Hepatocyte (in vitro differentiated cells): ENCODE measurements at regions not wholly inside any gene's neighbourhood (a gene's known extent, or its start where the extent isn't known, plus 50 kb on each side); places are given as distances from the start of the nearest gene placed in this dataset.

Source experiments
- DNase-seq: peaks from one replicate; pipeline ENCODE4 v3.0.0-alpha.2; 2016; ENCODE audit warnings: low spot score
- H2AFZ ChIP-seq: fragments of 200-600 bp; sonication (generic); 2 replicates; pipeline ENCODE4 v1.6.0; 2016; ENCODE audit warnings: antibody characterized with exemption, mild to moderate bottlenecking
- H3K27ac ChIP-seq: fragments of 200-600 bp; sonication (generic); 2 replicates; pipeline ENCODE4 v1.5.1; 2016; ENCODE audit warnings: mild to moderate bottlenecking
- H3K27me3 ChIP-seq: fragments of 200-600 bp; sonication (generic); 2 replicates; pipeline ENCODE4 v1.6.1; 2016
- H3K36me3 ChIP-seq: fragments of 200-600 bp; sonication (generic); replicated peaks from 2 replicates; pipeline ENCODE4 v1.5.1; 2016; ENCODE audit warnings: low read depth; ENCODE audit not compliant: insufficient read depth
- H3K4me1 ChIP-seq: fragments of 200-600 bp; sonication (generic); 2 replicates; pipeline ENCODE4 v1.5.1; 2016; ENCODE audit warnings: mild to moderate bottlenecking, moderate library complexity; ENCODE audit not compliant: insufficient read depth
- H3K4me2 ChIP-seq: fragments of 200-600 bp; sonication (generic); 2 replicates; pipeline ENCODE4 v1.6.0; 2016
- H3K4me3 ChIP-seq: fragments of 200-600 bp; sonication (generic); 2 replicates; pipeline ENCODE4 v1.5.1; 2016; ENCODE audit warnings: mild to moderate bottlenecking
- H3K79me2 ChIP-seq: fragments of 200-600 bp; sonication (generic); 2 replicates; pipeline ENCODE4 v1.6.0; 2017; ENCODE audit warnings: mild to moderate bottlenecking
- H3K9me2 ChIP-seq: fragments of 200-600 bp; sonication (generic); replicated peaks from 2 replicates; pipeline ENCODE4 v1.6.0; 2017; ENCODE audit warnings: mild to moderate bottlenecking; ENCODE audit not compliant: insufficient read depth
- H3K9me3 ChIP-seq: fragments of 200-600 bp; sonication (generic); 2 replicates; pipeline ENCODE4 v1.5.1; 2016; ENCODE audit warnings: low read depth, mild to moderate bottlenecking
- H4K20me1 ChIP-seq: fragments of 200-600 bp; sonication (generic); 2 replicates; pipeline ENCODE4 v1.6.0; 2016; ENCODE audit warnings: mild to moderate bottlenecking; ENCODE audit not compliant: insufficient read depth, poor library complexity, severe bottlenecking
- CTCF ChIP-seq: fragments of 200-600 bp; sonication (generic); IDR thresholded peaks from 2 replicates; pipeline ENCODE4 v1.5.1; 2016; ENCODE audit warnings: antibody characterized with exemption, mild to moderate bottlenecking; ENCODE audit not compliant: poor library complexity
- EZH2 ChIP-seq: fragments of 200-600 bp; sonication (generic); IDR thresholded peaks from 2 replicates; pipeline ENCODE4 v1.6.1; 2016; ENCODE audit warnings: antibody characterized with exemption, mild to moderate bottlenecking, borderline replicate concordance
- EZH2phosphoT487 ChIP-seq: fragments of 200-600 bp; sonication (generic); IDR thresholded peaks from one replicate; pipeline ENCODE4 v1.6.1; 2018; ENCODE audit warnings: antibody characterized with exemption, mild to moderate bottlenecking, low read depth, moderate library complexity; ENCODE audit not compliant: unreplicated experiment, severe bottlenecking
- WGBS: methylation state at CpG from one replicate; pipeline ENCODE4 v1.1.6; 2016; ENCODE audit warnings: low lambda C conversion rate; ENCODE audit errors: missing lambda C conversion rate; 5-methylcytosine and 5-hydroxymethylcytosine counted together

- H3K9me2 ChIP-seq, result no peaks in the 10 kb centered on the region
- no peak for DNase-seq
- no peak overlapping the region for H3K4me3 ChIP-seq
- no peaks in the 10 kb centered on the region for H3K36me3 ChIP-seq
- H2AFZ ChIP-seq, result no peak overlapping the region
- no peak overlapping the region for H3K27ac ChIP-seq
- no peaks in the 10 kb centered on the region for H3K79me2 ChIP-seq
- TF ChIP-seq EZH2phosphoT487 (no peak), EZH2 (no peak), CTCF (no peak)
- no peaks in the 10 kb centered on the region for H3K9me3 ChIP-seq
- no peaks in the 10 kb centered on the region for H4K20me1 ChIP-seq
- WGBS, result 48% methylated on average over 2 of the region's 2 CpGs
- no peak overlapping the region for H3K4me2 ChIP-seq
- no peaks in the 10 kb centered on the region for H3K27me3 ChIP-seq
- no peaks in the 10 kb centered on the region for H3K4me1 ChIP-seq
Measured at GRCh38 chr4:11669156-11669555, 240.5 kb upstream of the HS3ST1 start.

GRCh38 chr4:11663114-11663513, 234.4 kb upstream of the HS3ST1 start:
- TF ChIP-seq CTCF (no peak), EZH2phosphoT487 (no peak), EZH2 (no peak)
- H3K9me2 ChIP-seq, result no peaks in the 10 kb centered on the region
- H3K36me3 ChIP-seq, result no peaks in the 10 kb centered on the region
- no peak overlapping the region for H3K4me2 ChIP-seq
- no peaks in the 10 kb centered on the region for H3K4me1 ChIP-seq
- no peak overlapping the region for H3K4me3 ChIP-seq
- no peak overlapping the region for H2AFZ ChIP-seq
- H3K79me2 ChIP-seq, result no peaks in the 10 kb centered on the region
- H4K20me1 ChIP-seq, result no peaks in the 10 kb centered on the region
- DNase-seq, result no peak
- H3K27me3 ChIP-seq, result no peaks in the 10 kb centered on the region
- no peak overlapping the region for H3K27ac ChIP-seq
- H3K9me3 ChIP-seq, result no peaks in the 10 kb centered on the region
- 96% methylated on average over 4 of the region's 4 CpGs for WGBS

- no peak overlapping the region for H3K4me2 ChIP-seq
- peak; percentile 15 for DNase-seq
Measured at GRCh38 chr4:11650801-11651596, 222.3 kb upstream of the HS3ST1 start.

More at GRCh38 chr4:11650801-11651596, 222.3 kb upstream of the HS3ST1 start:
- Histone ChIP-seq H3K27ac (no peak overlapping the region), H4K20me1 (no peaks in the 10 kb centered on the region), H2AFZ (no peak overlapping the region), H3K4me1 (no peaks in the 10 kb centered on the region), H3K36me3 (no peaks in the 10 kb centered on the region), H3K4me3 (no peak overlapping the region), H3K27me3 (no peaks in the 10 kb centered on the region), H3K9me3 (no peaks in the 10 kb centered on the region), H3K9me2 (no peaks in the 10 kb centered on the region), H3K79me2 (no peaks in the 10 kb centered on the region)
- TF ChIP-seq EZH2phosphoT487 (no peak), CTCF (no peak), EZH2 (no peak)
- WGBS, result 79% methylated on average over 19 of the region's 19 CpGs
